SK-N-SH (cell line): ENCODE measurements at regions not wholly inside any gene's neighbourhood (a gene's known extent, or its start where the extent isn't known, plus 50 kb on each side); places are given as distances from the start of the nearest gene placed in this dataset.

ENCODE experiments used
- EP300 ChIP-seq, 2 experiments: IDR thresholded peaks; 2 replicates each; pipeline versions ENCODE4 v1.4.0 to v1.6.1; 2012; ENCODE audit warnings: borderline replicate concordance in 1 of 2, low read depth in 1 of 2, low read length in 1 of 2
- GATA2 ChIP-seq: sonication (generic); formaldehyde crosslinking; IDR thresholded peaks from 2 replicates; pipeline ENCODE4 v1.5.0; 2020; ENCODE audit warnings: mild to moderate bottlenecking, missing genetic modification reagents
- MAX ChIP-seq: IDR thresholded peaks from 2 replicates; pipeline ENCODE4 v1.4.0; 2012; ENCODE audit warnings: low read depth
- MXI1 ChIP-seq: IDR thresholded peaks from 2 replicates; pipeline ENCODE4 v1.6.1; 2012; ENCODE audit warnings: mild to moderate bottlenecking, low read depth, low read length, improper control_type of control experiment
- NFIC ChIP-seq: IDR thresholded peaks from 2 replicates; pipeline ENCODE4 v1.4.0; 2012; ENCODE audit warnings: borderline replicate concordance
- NRF1 ChIP-seq: IDR thresholded peaks from 2 replicates; pipeline ENCODE4 v1.6.1; 2012; ENCODE audit warnings: low read depth, mild to moderate bottlenecking, low read length
- POLR2AphosphoS5 ChIP-seq: IDR thresholded peaks from 2 replicates; pipeline ENCODE4 v1.6.1; 2012; ENCODE audit warnings: low read depth, low read length
- RAD21 ChIP-seq: IDR thresholded peaks from 2 replicates; pipeline ENCODE4 v1.6.1; 2012; ENCODE audit warnings: mild to moderate bottlenecking, low read length
- SMC3 ChIP-seq: IDR thresholded peaks from 2 replicates; pipeline ENCODE4 v1.6.1; 2012; ENCODE audit warnings: low read depth, low read length, improper control_type of control experiment
- TAF1 ChIP-seq: IDR thresholded peaks from 2 replicates; pipeline ENCODE4 v1.6.1; 2012; ENCODE audit warnings: low read depth, mild to moderate bottlenecking, low read length, moderate library complexity, borderline replicate concordance
- YY1 ChIP-seq: IDR thresholded peaks from 2 replicates; pipeline ENCODE4 v1.4.0; 2012; ENCODE audit warnings: low read depth, mild to moderate bottlenecking
- TF ChIP-seq, protein P1 (sequence below): fragments of 200-600 bp; sonication (generic); IDR thresholded peaks from 2 replicates; pipeline ENCODE4 v1.6.1; 2017; ENCODE audit warnings: antibody characterized with exemption, mild to moderate bottlenecking, moderate library complexity
- TF ChIP-seq, protein P2 (sequence below): IDR thresholded peaks from 2 replicates; pipeline ENCODE4 v1.4.0; 2012; ENCODE audit warnings: low read depth, borderline replicate concordance

DNA sequence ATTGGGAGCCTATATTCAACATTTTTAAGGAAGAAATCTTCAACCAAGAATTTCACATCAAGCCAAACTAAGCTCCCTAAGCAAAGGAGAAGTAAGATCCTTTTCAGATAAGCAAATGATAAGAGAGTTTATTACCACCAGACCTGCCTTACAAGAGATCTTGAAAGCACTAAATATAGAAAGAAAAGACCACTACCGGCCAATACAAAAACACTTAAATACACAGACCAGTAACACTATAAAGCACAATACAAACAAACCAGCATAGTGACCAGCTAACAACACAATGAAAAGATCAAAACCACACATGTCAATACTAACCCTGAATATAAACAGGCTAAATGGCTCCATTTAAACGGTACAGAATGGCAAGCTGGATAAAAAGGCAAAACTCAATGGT is 165.4 kb downstream of the MRPL39 start:
- TF ChIP-seq, protein P1, sequence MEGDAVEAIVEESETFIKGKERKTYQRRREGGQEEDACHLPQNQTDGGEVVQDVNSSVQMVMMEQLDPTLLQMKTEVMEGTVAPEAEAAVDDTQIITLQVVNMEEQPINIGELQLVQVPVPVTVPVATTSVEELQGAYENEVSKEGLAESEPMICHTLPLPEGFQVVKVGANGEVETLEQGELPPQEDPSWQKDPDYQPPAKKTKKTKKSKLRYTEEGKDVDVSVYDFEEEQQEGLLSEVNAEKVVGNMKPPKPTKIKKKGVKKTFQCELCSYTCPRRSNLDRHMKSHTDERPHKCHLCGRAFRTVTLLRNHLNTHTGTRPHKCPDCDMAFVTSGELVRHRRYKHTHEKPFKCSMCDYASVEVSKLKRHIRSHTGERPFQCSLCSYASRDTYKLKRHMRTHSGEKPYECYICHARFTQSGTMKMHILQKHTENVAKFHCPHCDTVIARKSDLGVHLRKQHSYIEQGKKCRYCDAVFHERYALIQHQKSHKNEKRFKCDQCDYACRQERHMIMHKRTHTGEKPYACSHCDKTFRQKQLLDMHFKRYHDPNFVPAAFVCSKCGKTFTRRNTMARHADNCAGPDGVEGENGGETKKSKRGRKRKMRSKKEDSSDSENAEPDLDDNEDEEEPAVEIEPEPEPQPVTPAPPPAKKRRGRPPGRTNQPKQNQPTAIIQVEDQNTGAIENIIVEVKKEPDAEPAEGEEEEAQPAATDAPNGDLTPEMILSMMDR = no peak
- TF ChIP-seq EP300 (IDR thresholded peaks at IDR 0.05; ENCODE audit: borderline replicate concordance in 1 of 2, low read depth in 1 of 2, low read length in 1 of 2) (no peak), POLR2AphosphoS5 (no peak), NFIC (no peak), YY1 (no peak), MAX (no peak), MXI1 (no peak), SMC3 (no peak), NRF1 (no peak), RAD21 (no peak), GATA2 (CRISPR knock-in tag) (no peak), TAF1 (no peak)
- TF ChIP-seq, protein P2, sequence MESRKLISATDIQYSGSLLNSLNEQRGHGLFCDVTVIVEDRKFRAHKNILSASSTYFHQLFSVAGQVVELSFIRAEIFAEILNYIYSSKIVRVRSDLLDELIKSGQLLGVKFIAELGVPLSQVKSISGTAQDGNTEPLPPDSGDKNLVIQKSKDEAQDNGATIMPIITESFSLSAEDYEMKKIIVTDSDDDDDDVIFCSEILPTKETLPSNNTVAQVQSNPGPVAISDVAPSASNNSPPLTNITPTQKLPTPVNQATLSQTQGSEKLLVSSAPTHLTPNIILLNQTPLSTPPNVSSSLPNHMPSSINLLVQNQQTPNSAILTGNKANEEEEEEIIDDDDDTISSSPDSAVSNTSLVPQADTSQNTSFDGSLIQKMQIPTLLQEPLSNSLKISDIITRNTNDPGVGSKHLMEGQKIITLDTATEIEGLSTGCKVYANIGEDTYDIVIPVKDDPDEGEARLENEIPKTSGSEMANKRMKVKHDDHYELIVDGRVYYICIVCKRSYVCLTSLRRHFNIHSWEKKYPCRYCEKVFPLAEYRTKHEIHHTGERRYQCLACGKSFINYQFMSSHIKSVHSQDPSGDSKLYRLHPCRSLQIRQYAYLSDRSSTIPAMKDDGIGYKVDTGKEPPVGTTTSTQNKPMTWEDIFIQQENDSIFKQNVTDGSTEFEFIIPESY = no peak
